K562 (cell line): ENCODE measurements at regions not wholly inside any gene's neighbourhood (a gene's known extent, or its start where the extent isn't known, plus 50 kb on each side); places are given as distances from the start of the nearest gene placed in this dataset.

ENCODE experiments used
- ATAC-seq: fragments of 200-7000 bp; cut with Tn5 transposase; 3 replicates; pipeline ENCODE4 v1.9.1; 2020; ENCODE audit warnings: moderate library complexity
- BruUV-seq: library from RNA; stranded (reverse); fragments of 400-500 nt; replicated peaks from 2 replicates; lab custom pipeline; 2021; lab: Mats Ljungman, UMichigan
- CTCF ChIA-PET: fragments of 300-600 bp; formaldehyde crosslinking; extraction: SDS; loops from one replicate; lab custom pipeline; 2021; ENCODE audit warnings: low intra/inter-chr PET ratio; lab: Yijun Ruan, JAX
- POLR2A ChIA-PET: fragments of 300-600, 350-650 bp; sonication (Branson Sonifier 250); formaldehyde crosslinking; extraction: SDS; loops from one replicate; lab custom pipeline; 2021; ENCODE audit warnings: antibody characterized with exemption, inconsistent platforms; lab: Yijun Ruan, JAX
- DNase-seq, 4 experiments: peaks; one replicate each; pipeline versions ENCODE4 v3.0.0 to v3.0.0-alpha.2; 2011 to 2018; ENCODE audit warnings: low spot score in 3 of 4, mixed read lengths in 3 of 4; ENCODE audit errors: extremely low read depth in 1 of 4
- FAIRE-seq: peaks from 2 replicates; lab custom pipeline; 2011; peaks lifted over from hg19 to GRCh38; lab: Jason Lieb, UNC
- H2AFZ ChIP-seq: 2 replicates; pipeline ENCODE4 v1.6.0; 2011; ENCODE audit warnings: low read depth, low read length, control low read depth, inconsistent platforms
- H3K27ac ChIP-seq: fragments of 200-600 bp; 3 replicates; pipeline ENCODE4 v1.8.0; 2011; ENCODE audit warnings: low read depth, mild to moderate bottlenecking, control low read depth, inconsistent platforms, low read length, moderate library complexity, mixed read lengths; ENCODE audit errors: extremely low read depth
- H3K27me3 ChIP-seq, 2 experiments: fragments of 300-600 bp in 1 of 2; 2 replicates in 1 of 2; 3 replicates in 1 of 2; pipeline versions ENCODE4 v1.6.0 to v1.8.0; 2011; ENCODE audit warnings: inconsistent platforms in 2 of 2, low read length in 2 of 2, mild to moderate bottlenecking in 1 of 2, mixed read lengths in 1 of 2, moderate library complexity in 1 of 2; ENCODE audit not compliant: control insufficient read depth in 2 of 2, insufficient read depth in 2 of 2
- H3K36me3 ChIP-seq: fragments of 300-600 bp; 3 replicates; pipeline ENCODE4 v1.8.0; 2011; ENCODE audit warnings: mild to moderate bottlenecking, low read length, inconsistent platforms; ENCODE audit not compliant: control insufficient read depth, insufficient read depth
- H3K4me1 ChIP-seq, 2 experiments: fragments of 200-600 bp in 1 of 2; replicated peaks in 1 of 2; 2 replicates in 1 of 2; 3 replicates in 1 of 2; pipeline versions ENCODE4 v1.5.1 to v1.8.0; 2011; ENCODE audit warnings: inconsistent platforms in 2 of 2, low read length in 2 of 2, mild to moderate bottlenecking in 1 of 2, mixed read lengths in 1 of 2, moderate library complexity in 1 of 2; ENCODE audit not compliant: control insufficient read depth in 2 of 2, insufficient read depth in 2 of 2
- H3K4me2 ChIP-seq: 2 replicates; pipeline ENCODE4 v1.6.1; 2011; ENCODE audit warnings: low read length, control low read depth, inconsistent platforms, mixed read lengths; ENCODE audit not compliant: insufficient read depth
- H3K4me3 ChIP-seq: fragments of 200-600 bp; sonication (generic), shearing (Covaris generic); 2 replicates; pipeline ENCODE4 v1.5.1; 2016; ENCODE audit warnings: control low read depth, inconsistent platforms
- H3K79me2 ChIP-seq: fragments of 200-600 bp; 3 replicates; pipeline ENCODE4 v1.8.0; 2011; ENCODE audit warnings: low read length, inconsistent platforms; ENCODE audit not compliant: control insufficient read depth, insufficient read depth
- H3K9ac ChIP-seq, 2 experiments: 2 replicates each; pipeline versions ENCODE4 v1.6.0 to v1.6.1; 2011; ENCODE audit warnings: low read depth in 2 of 2, low read length in 2 of 2, control low read depth in 1 of 2, inconsistent platforms in 1 of 2, mild to moderate bottlenecking in 1 of 2, mixed read lengths in 1 of 2; ENCODE audit not compliant: insufficient read depth in 1 of 2
- H3K9me1 ChIP-seq: one replicate; pipeline ENCODE4 v1.6.0; 2011; ENCODE audit warnings: inconsistent platforms, mild to moderate bottlenecking, low read length, moderate library complexity; ENCODE audit not compliant: control insufficient read depth, insufficient read depth
- H3K9me3 ChIP-seq: replicated peaks from 2 replicates; pipeline ENCODE4 v1.5.1; 2011; ENCODE audit warnings: low read depth, low read length, inconsistent platforms; ENCODE audit not compliant: control insufficient read depth, insufficient read depth
- H4K20me1 ChIP-seq: replicated peaks from 2 replicates; pipeline ENCODE4 v1.6.1; 2011; ENCODE audit warnings: low read length, inconsistent platforms, mixed read lengths; ENCODE audit not compliant: control insufficient read depth, insufficient read depth
- C11orf30 ChIP-seq: fragments of 450-650 bp; IDR thresholded peaks from 2 replicates; pipeline ENCODE4 v1.6.1; 2016; ENCODE audit warnings: low read depth, mild to moderate bottlenecking
- ELK1 ChIP-seq: sonication (generic); formaldehyde crosslinking; IDR thresholded peaks from 2 replicates; pipeline ENCODE4 v1.8.1; 2022; ENCODE audit warnings: missing genetic modification reagents
- GATA2 ChIP-seq: sonication (generic); formaldehyde crosslinking; IDR thresholded peaks from 2 replicates; pipeline ENCODE4 v1.4.0; 2020; ENCODE audit warnings: mild to moderate bottlenecking, missing genetic modification reagents
- MAFG ChIP-seq: fragments of 450-650 bp; conservative IDR thresholded peaks from 2 replicates; pipeline ENCODE4 v1.6.1; 2016; ENCODE audit warnings: missing genetic modification characterization, missing compliant biosample characterization
- NFYB ChIP-seq: IDR thresholded peaks from 2 replicates; pipeline ENCODE4 v1.6.1; 2011; ENCODE audit warnings: mild to moderate bottlenecking, moderate library complexity; ENCODE audit not compliant: insufficient read length; ENCODE audit errors: extremely low read depth
- PHF21A ChIP-seq: fragments of 450-650 bp; IDR thresholded peaks from 2 replicates; pipeline ENCODE4 v1.6.1; 2017; ENCODE audit warnings: low read depth, borderline replicate concordance
- THAP7 ChIP-seq: fragments of 250-450 bp; sonication (Bioruptor Pico); IDR thresholded peaks from 2 replicates; pipeline ENCODE4 v1.5.0; 2021
- TRIM24 ChIP-seq, 2 experiments: fragments of 450-650 bp; IDR thresholded peaks; 2 replicates each; pipeline ENCODE4 v1.6.1; 2016
- ZNF174 ChIP-seq: fragments of 250-450 bp; sonication (Bioruptor Pico); IDR thresholded peaks from 2 replicates; pipeline ENCODE4 v1.4.0; 2020; ENCODE audit warnings: mild to moderate bottlenecking
- WGBS: fragments of 100-300 bp; shearing (Covaris generic); methylation state at CpG from one replicate; pipeline ENCODE4 v1.1.6; 2016; ENCODE audit warnings: low coverage, mixed read lengths; ENCODE audit not compliant: insufficient coverage; ENCODE audit errors: missing lambda C conversion rate; 5-methylcytosine and 5-hydroxymethylcytosine counted together
- in situ Hi-C: fragments of 300-500 bp; cut with MboI; formaldehyde crosslinking; loops from 4 replicates; pipeline ENCODE4 v1.15.0; 2018; ENCODE audit warnings: inconsistent platforms, mixed read lengths
- intact Hi-C: fragments of 100-400 bp; cut with micrococcal nuclease; formaldehyde crosslinking; loops from 2 replicates; pipeline ENCODE4 v1.14.2; 2022

GRCh38 chr17:72461757-72462156 lies 340.9 kb downstream of the SOX9 start (continued):
- TF ChIP-seq THAP7 (CRISPR knock-in tag), result no peak

- Histone ChIP-seq H3K27ac (no peak overlapping the region), H3K36me3 (no peaks in the 10 kb centered on the region), H3K9me3 (no peaks in the 10 kb centered on the region), H3K9ac (no peak overlapping the region), H4K20me1 (no peaks in the 10 kb centered on the region), H3K4me2 (no peak overlapping the region), H3K27me3 (peaks cover 0 to 14% of the 10 kb centered on the region in 2 experiments; a peak in 2 of 5 replicates), H3K4me1 (no peaks in the 10 kb centered on the region), H3K79me2 (no peaks in the 10 kb centered on the region), H3K4me3 (no peak overlapping the region), H2AFZ (no peak overlapping the region), H3K9me1 (no peaks in the 10 kb centered on the region)
- POLR2A ChIA-PET, result no interaction called here
- FAIRE-seq (no peak), DNase-seq (no peak), ATAC-seq (no peak)
- 0% methylated on average over 1 of the region's 1 CpG for WGBS
- CTCF ChIA-PET, result no interaction called here
- no TSS peak for BruUV-seq
- TF ChIP-seq MAFG, result no peak
- no peak for TF ChIP-seq TRIM24 (IDR thresholded peaks at IDR 0.05)
- no peak for TF ChIP-seq PHF21A
- TF ChIP-seq NFYB, result no peak
- no peak for TF ChIP-seq GATA2 (CRISPR knock-in tag)
- no peak for TF ChIP-seq ELK1 (CRISPR knock-in tag)
- TF ChIP-seq C11orf30, result no peak
- TF ChIP-seq ZNF174, result no peak
- intact Hi-C loops, result no loop called here
- in situ Hi-C loops, result no loop called here
Observed at GRCh38 chr17:72462407-72462806, 341.6 kb downstream of the SOX9 start.
